Lower leg skin (tissue), 3 donors: ENCODE measurements at regions not wholly inside any gene's neighbourhood (a gene's known extent, or its start where the extent isn't known, plus 50 kb on each side); places are given as distances from the start of the nearest gene placed in this dataset.

Source experiments
- CTCF ChIP-seq, 3 donors: fragments of 450-650 bp; IDR thresholded peaks; one replicate each; pipeline ENCODE4 v1.5.1; 2016; ENCODE audit warnings: antibody characterized with exemption in 3 of 3, mild to moderate bottlenecking in 3 of 3, moderate library complexity in 2 of 3
- POLR2A ChIP-seq, 2 donors: fragments of 450-650 bp; IDR thresholded peaks; one replicate each; pipeline ENCODE4 v1.6.1; 2016 to 2017; ENCODE audit warnings: antibody characterized with exemption in 2 of 2, mild to moderate bottlenecking in 1 of 2, moderate library complexity in 1 of 2

GRCh38 chr3:25338158-25338725, 89.8 kb upstream of the RARB start:
- TF ChIP-seq POLR2A (IDR thresholded peaks at IDR 0.05) (no peak), CTCF (IDR thresholded peaks at IDR 0.05) (no peak)
